HG03196 (cell line): ENCODE measurements at regions not wholly inside any gene's neighbourhood (a gene's known extent, or its start where the extent isn't known, plus 50 kb on each side); places are given as distances from the start of the nearest gene placed in this dataset.

Experiments used
- ATAC-seq: cut with Tn5 transposase; IDR thresholded peaks from one replicate; pipeline ENCODE4 v1.9.1; 2021; ENCODE audit not compliant: unreplicated experiment

GRCh38 chr18:51802569-51803428, 537.2 kb upstream of the DCC start:
- ATAC-seq: no peak

GRCh38 chr18:51807336-51807735, 532.7 kb upstream of the DCC start:
- ATAC-seq: no peak

GRCh38 chr18:51811883-51812282, 528.1 kb upstream of the DCC start:
- ATAC-seq: no peak

GRCh38 chr18:51813740-51814139, 526.3 kb upstream of the DCC start:
- no peak for ATAC-seq

GRCh38 chr18:51821610-51822009, 518.4 kb upstream of the DCC start:
- no peak for ATAC-seq

GRCh38 chr18:51824746-51825145, 515.3 kb upstream of the DCC start:
- no peak for ATAC-seq

- ATAC-seq: no peak
Observed at GRCh38 chr18:51833850-51834249, 506.1 kb upstream of the DCC start.

GRCh38 chr18:51848702-51849101, 491.3 kb upstream of the DCC start:
- ATAC-seq: no peak

- ATAC-seq: no peak
Observed at GRCh38 chr18:51852681-51853080, 487.3 kb upstream of the DCC start.

GRCh38 chr18:51857989-51858388, 482.0 kb upstream of the DCC start:
- ATAC-seq: no peak

- ATAC-seq: no peak
Observed at GRCh38 chr18:51861046-51861445, 479.0 kb upstream of the DCC start.

GRCh38 chr18:51862051-51862715, 477.8 kb upstream of the DCC start:
- ATAC-seq: no peak

- ATAC-seq: no peak
Observed at GRCh38 chr18:51864219-51864965, 475.6 kb upstream of the DCC start.

GRCh38 chr18:51865538-51865937, 474.5 kb upstream of the DCC start:
- no peak for ATAC-seq

GRCh38 chr18:51867767-51868166, 472.2 kb upstream of the DCC start:
- ATAC-seq: no peak

GRCh38 chr18:51878724-51879123, 461.3 kb upstream of the DCC start:
- no peak for ATAC-seq

GRCh38 chr18:51879329-51879728, 460.7 kb upstream of the DCC start:
- no peak for ATAC-seq

- no peak for ATAC-seq
Observed at GRCh38 chr18:51881394-51881793, 458.6 kb upstream of the DCC start.

- no peak for ATAC-seq
Observed at GRCh38 chr18:51884039-51884438, 456.0 kb upstream of the DCC start.

- ATAC-seq: no peak
Observed at GRCh38 chr18:51890762-51891161, 449.2 kb upstream of the DCC start.

GRCh38 chr18:51891876-51892275, 448.1 kb upstream of the DCC start:
- no peak for ATAC-seq

GRCh38 chr18:51897884-51898283, 442.1 kb upstream of the DCC start:
- ATAC-seq: no peak
